Daoy (cell line): ENCODE measurements at regions not wholly inside any gene's neighbourhood (a gene's known extent, or its start where the extent isn't known, plus 50 kb on each side); places are given as distances from the start of the nearest gene placed in this dataset.

ENCODE experiments used
- DNase-seq: peaks from one replicate; pipeline ENCODE4 v3.0.0-alpha.2; 2015; ENCODE audit warnings: low read depth

GRCh38 chr7:67422601-67423000 is 426.0 kb downstream of the TYW1 start:
- no peak for DNase-seq

DNA sequence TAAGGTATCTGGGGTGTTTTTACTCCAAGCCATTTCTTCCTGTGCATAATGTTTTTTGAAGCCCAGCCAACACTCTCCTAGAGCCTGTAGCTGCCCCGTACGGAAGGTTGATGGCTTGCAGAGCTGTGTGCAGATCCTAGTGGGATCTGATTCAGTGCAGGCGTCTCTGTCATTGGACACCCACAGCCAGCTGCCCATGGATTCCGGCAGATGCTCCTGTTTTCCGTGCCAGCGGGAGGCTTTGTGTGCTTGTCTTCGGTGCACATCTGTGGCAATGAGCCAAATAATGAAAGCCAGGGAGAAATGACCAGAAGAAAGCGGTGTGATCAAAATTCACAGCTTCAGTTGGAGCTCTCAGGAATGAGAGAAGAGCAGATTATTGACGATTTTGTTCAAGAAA is 426.4 kb downstream of the TYW1 start:
- no peak for DNase-seq

- no peak for DNase-seq
These were observed 430.0 kb downstream of the TYW1 start for GRCh38 chr7:67426654-67427053.

- DNase-seq: no peak
These were observed 433.1 kb downstream of the TYW1 start for GRCh38 chr7:67429735-67430134.

GRCh38 chr7:67432536-67433234 is 436.1 kb downstream of the TYW1 start:
- no peak for DNase-seq

DNA sequence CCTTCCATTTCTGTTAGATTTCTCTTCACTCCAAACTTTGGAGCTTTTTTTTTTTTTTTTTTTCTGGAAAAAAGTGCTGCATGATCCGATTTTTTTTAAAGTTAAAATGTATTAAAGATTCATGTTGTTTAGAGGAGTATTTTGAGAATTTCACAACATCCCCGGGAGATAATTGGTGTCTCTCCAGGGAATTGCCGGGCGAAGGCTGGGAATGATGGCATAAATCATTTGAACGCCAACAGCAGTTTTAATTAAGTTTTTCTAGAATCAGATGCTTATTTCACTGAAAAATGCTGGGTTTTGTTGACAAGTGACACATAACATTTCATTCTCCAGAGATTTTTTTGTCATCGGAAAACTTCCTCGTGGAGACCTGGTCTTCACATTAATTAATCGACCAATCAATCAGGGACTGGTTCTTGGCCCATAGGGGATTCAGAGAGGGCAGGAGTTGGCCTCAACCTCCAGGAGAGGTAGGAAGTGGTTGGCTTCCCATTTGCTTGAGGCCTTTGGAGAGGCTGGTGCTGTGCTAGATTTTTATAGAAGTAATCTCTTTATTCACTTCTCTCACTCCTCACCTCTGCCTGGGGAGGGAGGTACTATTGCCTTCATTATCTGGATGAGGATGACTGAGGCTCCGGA is 439.4 kb downstream of the TYW1 start:
- DNase-seq: no peak

GRCh38 chr7:67438198-67438882 is 441.7 kb downstream of the TYW1 start:
- no peak for DNase-seq

DNA sequence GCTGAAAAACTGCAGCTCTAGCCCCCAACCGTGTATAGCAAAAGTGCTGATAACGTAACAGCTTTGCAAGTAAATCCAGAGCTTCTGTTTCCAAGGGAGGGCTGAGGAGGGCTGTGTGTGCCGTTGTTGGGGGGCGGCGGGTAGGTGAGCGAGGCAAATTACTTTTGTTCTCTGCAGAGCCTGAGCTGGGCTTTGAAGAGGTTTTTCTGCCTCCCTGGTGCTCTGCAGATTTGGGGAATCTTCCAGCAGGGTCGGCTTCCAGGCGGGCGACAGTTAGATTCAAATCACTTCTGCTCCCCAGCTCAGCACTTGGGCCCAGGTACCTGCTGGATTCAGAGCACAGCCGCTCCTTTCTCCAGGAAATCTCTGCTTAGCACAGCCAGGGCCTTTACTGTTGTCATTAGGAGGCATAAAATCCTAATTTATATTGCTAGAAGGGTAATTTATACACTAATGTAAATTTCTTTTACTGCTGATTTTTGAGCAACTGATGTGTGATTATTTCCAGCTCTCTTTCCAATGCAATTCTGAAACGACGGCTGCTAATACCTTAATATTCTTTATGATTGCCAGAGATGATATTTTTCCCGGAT is 442.4 kb downstream of the TYW1 start:
- no peak for DNase-seq

- DNase-seq: no peak
These were observed 443.7 kb downstream of the TYW1 start for GRCh38 chr7:67440321-67440720.

GRCh38 chr7:67445728-67446127 is 449.1 kb downstream of the TYW1 start:
- no peak for DNase-seq

- DNase-seq: no peak
These were observed 450.7 kb downstream of the TYW1 start for GRCh38 chr7:67447297-67447696.

- no peak for DNase-seq
These were observed 451.6 kb downstream of the TYW1 start for GRCh38 chr7:67448271-67448670.

DNA sequence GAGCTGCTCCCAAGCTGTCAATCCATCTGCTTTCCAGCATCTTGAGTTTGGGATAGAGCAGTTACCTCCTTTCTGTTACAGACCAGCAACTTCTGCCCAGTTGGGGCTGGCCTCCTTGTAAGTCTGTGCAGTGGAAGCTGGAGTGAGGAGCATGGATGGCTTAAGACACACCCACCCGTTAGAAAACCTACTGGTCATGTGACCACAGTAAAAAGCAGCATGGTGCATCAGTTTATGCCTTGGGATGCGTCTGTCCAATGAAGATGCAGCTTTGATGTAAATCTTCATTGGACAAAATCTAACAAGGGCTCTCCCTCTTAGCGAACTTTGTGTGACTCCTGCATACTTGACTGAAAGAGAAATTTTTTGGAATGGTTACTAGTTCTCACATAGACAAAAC is 453.5 kb downstream of the TYW1 start:
- no peak for DNase-seq

- DNase-seq: no peak
These were observed 454.7 kb downstream of the TYW1 start for GRCh38 chr7:67451306-67451705.

DNA sequence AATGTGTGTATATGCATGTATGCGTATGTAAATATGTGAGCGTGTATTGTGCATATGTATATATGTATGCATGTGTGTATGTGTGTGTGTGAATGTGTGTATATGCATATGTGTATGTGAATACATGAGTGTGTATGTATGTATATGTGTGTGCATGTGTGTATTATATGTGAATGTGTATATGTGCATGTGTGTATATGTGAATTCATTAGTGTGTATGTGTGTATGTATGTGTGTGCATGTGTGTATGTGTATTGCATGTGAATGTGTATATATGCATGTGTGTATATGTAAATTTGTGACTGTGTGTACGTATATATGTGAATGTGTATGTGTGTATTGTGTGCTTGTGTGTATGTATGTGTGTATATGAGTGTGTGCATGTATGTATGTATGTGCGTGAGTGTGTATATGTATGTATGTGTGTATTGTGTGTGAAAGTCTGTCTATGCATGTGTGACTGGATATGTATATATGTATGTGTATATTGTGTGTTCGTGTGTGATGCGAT is 455.9 kb downstream of the TYW1 start:
- DNase-seq: no peak

DNA sequence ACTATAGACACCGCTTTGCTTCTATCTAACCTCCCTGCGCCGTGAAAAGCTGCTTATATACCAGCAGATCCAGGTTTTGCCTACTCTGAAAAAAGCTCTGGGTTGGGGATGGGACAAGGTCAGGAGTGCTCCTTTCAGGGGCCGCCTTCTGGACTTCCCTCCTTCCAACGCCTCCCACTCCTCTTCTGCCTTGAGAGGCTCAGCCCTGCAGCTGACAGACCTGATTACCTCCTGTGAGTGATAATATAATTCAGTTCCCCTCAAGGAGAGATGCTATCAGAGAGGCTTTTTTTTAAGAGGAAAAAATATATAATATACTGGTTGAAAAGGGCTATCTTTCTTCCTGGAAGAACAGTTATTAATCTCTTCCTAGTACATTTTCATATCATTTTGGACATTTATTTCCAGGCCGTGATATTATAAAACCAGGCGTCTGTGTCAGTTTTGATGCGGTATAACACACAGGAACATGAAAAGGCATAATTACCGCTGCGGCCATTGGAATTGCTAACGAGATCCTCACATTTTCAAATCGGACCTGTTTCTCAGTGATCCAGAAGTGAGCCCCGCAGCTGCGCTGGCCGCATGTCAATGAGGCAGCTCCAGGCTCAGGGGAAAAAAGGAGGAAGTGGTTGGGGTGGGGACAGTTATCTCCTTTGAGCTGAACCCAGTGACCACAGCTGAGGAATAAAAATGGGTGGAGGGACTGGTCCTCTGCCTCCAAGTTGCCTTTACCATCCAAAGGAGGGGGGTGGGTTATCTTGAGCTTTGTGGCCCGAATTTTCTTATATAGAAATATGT is 457.1 kb downstream of the TYW1 start:
- no peak for DNase-seq

DNA sequence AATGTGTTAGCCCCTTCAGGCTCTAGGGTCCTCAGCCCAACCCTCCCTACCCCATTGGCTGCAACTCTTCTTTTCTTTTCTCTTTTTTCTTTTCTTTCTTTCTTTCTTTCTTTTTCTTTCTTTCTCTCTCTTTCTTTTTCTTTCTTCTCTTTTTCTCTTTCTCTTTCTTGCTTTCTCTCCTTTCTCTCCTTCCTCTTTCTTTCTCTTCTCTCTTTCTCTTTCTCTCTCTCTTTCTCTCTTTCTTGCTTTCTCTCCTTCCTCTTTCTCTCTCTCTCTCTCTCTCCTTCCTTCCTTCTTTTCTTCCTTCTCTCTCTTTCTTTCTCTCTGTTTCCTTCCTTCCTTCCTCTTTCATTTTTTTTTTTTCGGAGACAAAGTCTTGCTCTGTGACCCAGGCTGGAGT is 458.9 kb downstream of the TYW1 start:
- no peak for DNase-seq

- no peak for DNase-seq
These were observed 466.2 kb downstream of the TYW1 start for GRCh38 chr7:67462781-67463191.

DNA sequence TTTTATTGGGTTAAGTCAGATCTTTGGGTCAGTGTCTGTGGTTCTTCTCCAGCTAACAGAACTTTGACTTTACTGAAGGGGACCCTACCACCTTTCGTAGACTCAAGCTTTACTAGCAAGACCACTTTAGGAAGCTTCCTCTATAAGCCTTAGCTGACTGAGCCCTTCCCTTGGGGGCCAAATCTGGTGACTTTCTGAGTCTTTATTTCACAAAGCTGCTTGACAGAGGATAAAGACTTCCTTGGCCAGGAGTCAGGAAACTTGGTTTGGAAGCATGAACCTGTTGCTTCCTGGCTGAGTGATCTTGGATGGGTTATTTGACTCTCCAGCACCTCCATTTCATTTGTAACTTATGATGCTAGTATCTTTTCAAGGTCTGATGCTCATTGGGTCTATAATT is 466.7 kb downstream of the TYW1 start:
- no peak for DNase-seq

DNA sequence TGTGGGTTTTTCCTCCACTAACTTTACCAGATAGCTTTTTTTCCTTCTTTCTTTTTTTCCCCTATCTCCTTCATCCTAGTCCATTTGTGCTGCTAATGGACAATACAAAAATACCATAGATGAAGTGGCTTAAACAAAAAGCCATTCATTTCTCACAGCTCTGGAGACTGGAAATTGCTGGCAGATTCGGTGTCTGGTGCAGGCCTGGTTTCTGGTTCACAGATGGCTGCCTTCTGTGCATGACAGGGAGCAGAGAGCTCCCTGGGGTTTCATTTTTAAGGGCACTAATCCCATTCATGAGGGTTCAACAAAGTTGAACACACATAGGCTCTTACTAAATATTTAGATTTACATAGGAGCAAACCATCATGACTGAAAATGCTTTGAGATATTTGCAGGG is 467.4 kb downstream of the TYW1 start:
- no peak for DNase-seq

DNA sequence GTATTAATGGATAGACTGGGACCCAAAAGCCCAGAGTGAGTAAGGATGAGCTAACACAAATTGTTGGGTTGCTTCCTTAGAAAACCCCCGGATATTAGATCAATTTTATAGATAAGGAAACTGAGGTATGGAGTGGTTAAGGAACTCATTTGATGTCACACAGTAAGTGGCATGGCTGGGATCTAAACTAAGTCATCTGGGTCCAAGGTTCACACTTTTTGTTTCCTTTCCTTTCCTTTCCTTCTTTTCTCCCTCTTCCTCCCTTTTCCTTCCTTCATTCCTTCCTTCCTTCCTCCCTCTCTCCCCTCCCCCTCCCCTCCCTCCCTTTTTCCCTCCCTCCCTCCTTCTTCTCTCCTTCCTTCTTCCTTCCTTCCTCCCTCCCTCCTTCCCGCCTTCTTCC is 469.5 kb downstream of the TYW1 start:
- DNase-seq: no peak

DNA sequence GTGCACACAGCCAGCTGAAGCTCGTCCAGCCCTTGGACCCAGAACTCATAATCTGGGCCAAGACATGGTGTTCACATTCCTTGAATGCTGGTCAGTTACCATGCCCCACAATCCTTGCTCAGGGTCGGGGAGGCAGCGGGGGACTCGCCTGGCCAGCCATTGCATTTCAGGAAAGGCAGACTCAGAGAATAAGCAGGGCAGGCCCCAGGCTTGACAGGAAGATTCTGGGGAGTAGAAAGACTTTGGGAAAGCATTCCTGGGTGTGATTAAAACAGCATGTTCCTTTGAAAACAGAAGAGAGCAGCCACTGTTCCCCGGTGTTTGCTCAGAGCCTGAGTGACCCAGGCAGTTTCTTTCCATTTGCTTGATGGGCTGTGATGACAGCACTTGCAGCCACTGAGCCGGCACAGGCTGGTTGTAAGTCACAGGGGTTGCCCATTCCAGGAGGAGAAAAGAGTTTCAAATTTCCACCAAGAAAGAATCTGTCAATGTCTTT is 473.7 kb downstream of the TYW1 start:
- DNase-seq: no peak
